Cardiac muscle cell (in vitro differentiated cells and primary cell): ENCODE measurements at regions not wholly inside any gene's neighbourhood (a gene's known extent, or its start where the extent isn't known, plus 50 kb on each side); places are given as distances from the start of the nearest gene placed in this dataset.

ENCODE experiments used
- DNase-seq, 2 donors: peaks; one replicate each; pipeline versions ENCODE4 v3.0.0 to v3.0.0-alpha.2; 2010 to 2017; ENCODE audit warnings: low read depth in 1 of 2, low spot score in 1 of 2
- H3K27ac ChIP-seq: fragments of 200-600 bp; sonication (generic); 2 replicates; pipeline ENCODE4 v1.5.1; 2016
- H3K27me3 ChIP-seq: fragments of 200-600 bp; sonication (generic); 2 replicates; pipeline ENCODE4 v1.6.0; 2016; ENCODE audit warnings: control low read depth
- H3K36me3 ChIP-seq: fragments of 200-600 bp; sonication (generic); 2 replicates; pipeline ENCODE4 v1.5.1; 2016; ENCODE audit warnings: control low read depth
- H3K4me1 ChIP-seq: fragments of 200-600 bp; sonication (generic); 2 replicates; pipeline ENCODE4 v1.8.1; 2017; ENCODE audit warnings: low read depth, mild to moderate bottlenecking, mixed run types
- H3K4me3 ChIP-seq: fragments of 200-600 bp; sonication (generic); 2 replicates; pipeline ENCODE4 v1.5.1; 2016; ENCODE audit warnings: mild to moderate bottlenecking
- H3K9me3 ChIP-seq: fragments of 200-600 bp; sonication (generic); 2 replicates; pipeline ENCODE4 v1.5.1; 2017; ENCODE audit warnings: low read depth, mild to moderate bottlenecking, control low read depth
- CTCF ChIP-seq: IDR thresholded peaks from 2 replicates; pipeline ENCODE4 v1.5.1; 2012; ENCODE audit warnings: low read depth, mild to moderate bottlenecking, low read length

- no peak for TF ChIP-seq CTCF
- Histone ChIP-seq H3K27ac (no peak overlapping the region), H3K27me3 (no peaks in the 10 kb centered on the region), H3K4me3 (no peak overlapping the region), H3K4me1 (peaks cover 9% of the 10 kb centered on the region), H3K9me3 (no peaks in the 10 kb centered on the region), H3K36me3 (no peaks in the 10 kb centered on the region)
- no peak for DNase-seq
These were observed 690.3 kb downstream of the MECOM start for GRCh38 chr3:168973206-168973605.

- Histone ChIP-seq H3K4me1 (no peaks in the 10 kb centered on the region), H3K27me3 (no peaks in the 10 kb centered on the region), H3K4me3 (no peak overlapping the region), H3K36me3 (no peaks in the 10 kb centered on the region), H3K9me3 (no peaks in the 10 kb centered on the region), H3K27ac (no peak overlapping the region)
- DNase-seq, result peak in 1 of 2 donors; percentile 33
- TF ChIP-seq CTCF, result no peak
These were observed 694.9 kb downstream of the MECOM start for GRCh38 chr3:168968609-168969008.

GRCh38 chr3:168964736-168965135 is 698.8 kb downstream of the MECOM start:
- H3K4me3 ChIP-seq, result no peak overlapping the region
- H3K27ac ChIP-seq, result no peak overlapping the region
- H3K27me3 ChIP-seq, result no peaks in the 10 kb centered on the region
- no peaks in the 10 kb centered on the region for H3K36me3 ChIP-seq
- H3K9me3 ChIP-seq, result no peaks in the 10 kb centered on the region
- TF ChIP-seq CTCF, result no peak
- DNase-seq, result no peak
- H3K4me1 ChIP-seq, result no peaks in the 10 kb centered on the region

GRCh38 chr3:168961271-168961670 is 702.2 kb downstream of the MECOM start:
- H3K27ac ChIP-seq, result no peak overlapping the region
- no peak for TF ChIP-seq CTCF
- no peaks in the 10 kb centered on the region for H3K36me3 ChIP-seq
- H3K4me3 ChIP-seq, result no peak overlapping the region
- peaks cover 2% of the 10 kb centered on the region for H3K4me1 ChIP-seq
- no peaks in the 10 kb centered on the region for H3K9me3 ChIP-seq
- no peak for DNase-seq
- no peaks in the 10 kb centered on the region for H3K27me3 ChIP-seq

GRCh38 chr3:168959731-168960130 is 703.8 kb downstream of the MECOM start:
- Histone ChIP-seq H3K27ac (no peak overlapping the region), H3K27me3 (no peaks in the 10 kb centered on the region), H3K9me3 (no peaks in the 10 kb centered on the region), H3K4me3 (no peak overlapping the region), H3K4me1 (peaks cover 3% of the 10 kb centered on the region), H3K36me3 (no peaks in the 10 kb centered on the region)
- no peak for TF ChIP-seq CTCF
- no peak for DNase-seq

GRCh38 chr3:168958466-168958865 is 705.0 kb downstream of the MECOM start:
- Histone ChIP-seq H3K27me3 (no peaks in the 10 kb centered on the region), H3K27ac (no peak overlapping the region), H3K36me3 (no peaks in the 10 kb centered on the region), H3K4me1 (peaks cover 3% of the 10 kb centered on the region), H3K9me3 (no peaks in the 10 kb centered on the region), H3K4me3 (no peak overlapping the region)
- no peak for TF ChIP-seq CTCF
- no peak for DNase-seq
